ENCODE measurements at regions not wholly inside any gene's neighbourhood (a gene's known extent, or its start where the extent isn't known, plus 50 kb on each side); places are given as distances from the start of the nearest gene placed in this dataset.

GRCh38 chr2:129756276-129756675, 223.2 kb upstream of the RAB6C start:
- H3K4me3 Mint-ChIP-seq, result no peak overlapping the region
- H3K27ac Mint-ChIP-seq, result no peak overlapping the region
- TF ChIP-seq EZH2phosphoT487 (IDR thresholded peaks at IDR 0.05), result no peak
- TF ChIP-seq CTCF (IDR thresholded peaks at IDR 0.05), result no peak
- no peak for TF ChIP-seq EZH2 (IDR thresholded peaks at IDR 0.05)
- Histone ChIP-seq H3K4me2 (no peak overlapping the region), H3K27ac (no peak overlapping the region), H3K79me2 (ENCODE audit: low read depth) (no peaks in the 10 kb centered on the region), H3F3A (ENCODE audit: low read depth) (peaks cover 6% of the 10 kb centered on the region), H3K4me1 (peaks cover 14% of the 10 kb centered on the region), H4K20me1 (ENCODE audit: low read depth) (no peaks in the 10 kb centered on the region), H3K36me3 (no peaks in the 10 kb centered on the region), H2AFZ (replicated peaks) (no peak overlapping the region), H3K27me3 (no peaks in the 10 kb centered on the region), H3K9me3 (ENCODE audit: low read depth) (no peaks in the 10 kb centered on the region), H3K9ac (no peak overlapping the region), H3K4me3 (no peak overlapping the region)
- peaks cover 8% of the 10 kb centered on the region for H3K4me1 Mint-ChIP-seq
- DNase-seq (ENCODE audit: low spot score), result no peak
- peaks cover 4% of the 10 kb centered on the region for H3K27me3 Mint-ChIP-seq (ENCODE audit: insufficient read depth, low read depth)
- H3K36me3 Mint-ChIP-seq, result no peaks in the 10 kb centered on the region
- H3K9me3 Mint-ChIP-seq, result no peaks in the 10 kb centered on the region

- H3K4me1 ChIP-seq, result peaks cover 14% of the 10 kb centered on the region
- Mint-ChIP-seq H3K27me3 (ENCODE audit: insufficient read depth, low read depth) (peaks cover 4% of the 10 kb centered on the region), H3K4me3 (no peak overlapping the region), H3K27ac (peak overlapping the region; percentile 25), H3K4me1 (peaks cover 8% of the 10 kb centered on the region), H3K36me3 (no peaks in the 10 kb centered on the region), H3K9me3 (no peaks in the 10 kb centered on the region)
- no peaks in the 10 kb centered on the region for H3K27me3 ChIP-seq
- H3K36me3 ChIP-seq, result no peaks in the 10 kb centered on the region
- DNase-seq (ENCODE audit: low spot score), result no peak
- H3K9me3 ChIP-seq (ENCODE audit: low read depth), result no peaks in the 10 kb centered on the region
- no peaks in the 10 kb centered on the region for H3K79me2 ChIP-seq (ENCODE audit: low read depth)
- peak overlapping the region; percentile 73 for H2AFZ ChIP-seq (replicated peaks)
- peaks cover 6% of the 10 kb centered on the region for H3F3A ChIP-seq (ENCODE audit: low read depth)
- no peak overlapping the region for H3K27ac ChIP-seq
- H4K20me1 ChIP-seq (ENCODE audit: low read depth), result no peaks in the 10 kb centered on the region
- no peak overlapping the region for H3K9ac ChIP-seq
- H3K4me3 ChIP-seq, result no peak overlapping the region
- peak overlapping the region; percentile 37 for H3K4me2 ChIP-seq
- no peak for TF ChIP-seq EZH2phosphoT487 (IDR thresholded peaks at IDR 0.05)
- no peak for TF ChIP-seq EZH2 (IDR thresholded peaks at IDR 0.05)
- no peak for TF ChIP-seq CTCF (IDR thresholded peaks at IDR 0.05)
Observed at GRCh38 chr2:129757366-129757914, 222.0 kb upstream of the RAB6C start.

- Histone ChIP-seq H3K27ac (no peak overlapping the region), H3K4me3 (no peak overlapping the region), H4K20me1 (ENCODE audit: low read depth) (no peaks in the 10 kb centered on the region), H3K27me3 (no peaks in the 10 kb centered on the region), H3K79me2 (ENCODE audit: low read depth) (no peaks in the 10 kb centered on the region), H3K4me1 (peaks cover 14% of the 10 kb centered on the region), H3K4me2 (peak overlapping the region; percentile 37), H3K9ac (no peak overlapping the region), H3K9me3 (ENCODE audit: low read depth) (no peaks in the 10 kb centered on the region), H3K36me3 (no peaks in the 10 kb centered on the region), H3F3A (ENCODE audit: low read depth) (peaks cover 6% of the 10 kb centered on the region), H2AFZ (replicated peaks) (peak overlapping the region; percentile 73)
- H3K27me3 Mint-ChIP-seq (ENCODE audit: insufficient read depth, low read depth), result peaks cover 2% of the 10 kb centered on the region
- H3K4me3 Mint-ChIP-seq, result no peak overlapping the region
- H3K4me1 Mint-ChIP-seq, result peaks cover 8% of the 10 kb centered on the region
- no peaks in the 10 kb centered on the region for H3K36me3 Mint-ChIP-seq
- TF ChIP-seq EZH2phosphoT487 (IDR thresholded peaks at IDR 0.05) (no peak), CTCF (IDR thresholded peaks at IDR 0.05) (peak; percentile 12), EZH2 (IDR thresholded peaks at IDR 0.05) (no peak)
- peak overlapping the region; percentile 68 for H3K27ac Mint-ChIP-seq
- no peak for DNase-seq (ENCODE audit: low spot score)
- H3K9me3 Mint-ChIP-seq, result no peaks in the 10 kb centered on the region
Observed at GRCh38 chr2:129757915-129758783, 221.3 kb upstream of the RAB6C start.

Measured in neural progenitor cell (in vitro differentiated cells).